ENCODE measurements at regions not wholly inside any gene's neighbourhood (a gene's known extent, or its start where the extent isn't known, plus 50 kb on each side); places are given as distances from the start of the nearest gene placed in this dataset.

- TF ChIP-seq EZH2 (IDR thresholded peaks at IDR 0.05; ENCODE audit: low read depth) = no peak
- TF ChIP-seq CTCF (conservative IDR thresholded peaks at IDR 0.05) = no peak
These were observed 114.5 kb upstream of the SPRY4 start for GRCh38 chr5:142439207-142439860.

Data from PC-9 (cell line).